ENCODE measurements at regions not wholly inside any gene's neighbourhood (a gene's known extent, or its start where the extent isn't known, plus 50 kb on each side); places are given as distances from the start of the nearest gene placed in this dataset.

- intact Hi-C loops (cut with micrococcal nuclease; ENCODE audit: unreplicated experiment): no loop called here
- ATAC-seq (no peak), DNase-seq (ENCODE audit: low read depth, low spot score) (no peak)
- no TSS peak for BruUV-seq (replicated peaks)
- Histone ChIP-seq H3K9me3 (ENCODE audit: control insufficient read depth, insufficient read depth, low read depth, low read length) (0 out of 2 replicates have a peak, but pooled peaks cover 4% of the 10 kb centered on the region), H3K4me3 (ENCODE audit: low read depth in 2 of 2, low read length in 2 of 2) (no peak overlapping the region), H3K36me3 (ENCODE audit: control insufficient read depth, insufficient read depth, low read length) (no peaks in the 10 kb centered on the region), H3K4me1 (ENCODE audit: control insufficient read depth, insufficient read depth, low read length) (no peaks in the 10 kb centered on the region), H3K27me3 (ENCODE audit: control insufficient read depth, insufficient read depth, low read length) (no peaks in the 10 kb centered on the region), H3K27ac (ENCODE audit: low read length) (no peak overlapping the region)
- in situ Hi-C loops (cut with HindIII; ENCODE audit: low pct_unique_long_range_greater_than_20kb, low sequenced_read_pairs): no loop called here
- TF ChIP-seq TCF7L2 (IDR thresholded peaks at IDR 0.05; ENCODE audit: low read depth, low read length): no peak
- no peak for TF ChIP-seq REST (IDR thresholded peaks at IDR 0.05; ENCODE audit: insufficient read depth in 1 of 2, low read depth in 2 of 2, low read length in 1 of 2)
- TF ChIP-seq SIN3A (IDR thresholded peaks at IDR 0.05; ENCODE audit: borderline replicate concordance, insufficient read depth, low read depth, low read length): no peak
- no peak for TF ChIP-seq CTCF (IDR thresholded peaks at IDR 0.05)
- CTCF ChIA-PET: no interaction called here
- POLR2A ChIA-PET: no interaction called here
These were observed 126.5 kb upstream of the MAN1A1 start for GRCh38 chr6:119476024-119476423.

- H3K4me3 ChIP-seq (ENCODE audit: low read depth in 2 of 2, low read length in 2 of 2): no peak overlapping the region
- ChIA-PET CTCF (no interaction called here), POLR2A (no interaction called here)
- no peak for TF ChIP-seq REST (IDR thresholded peaks at IDR 0.05; ENCODE audit: insufficient read depth in 1 of 2, low read depth in 2 of 2, low read length in 1 of 2)
- no peak for TF ChIP-seq POLR2AphosphoS5 (IDR thresholded peaks at IDR 0.05; ENCODE audit: low read depth, low read length)
- TF ChIP-seq TCF7L2 (IDR thresholded peaks at IDR 0.05; ENCODE audit: low read depth, low read length): no peak
- no peak for TF ChIP-seq CTCF (IDR thresholded peaks at IDR 0.05)
- TF ChIP-seq SIN3A (IDR thresholded peaks at IDR 0.05; ENCODE audit: borderline replicate concordance, insufficient read depth, low read depth, low read length): no peak
- no peaks in the 10 kb centered on the region for H3K4me1 ChIP-seq (ENCODE audit: control insufficient read depth, insufficient read depth, low read length)
- no peak for ATAC-seq
- no TSS peak for BruUV-seq (replicated peaks)
- H3K27ac ChIP-seq (ENCODE audit: low read length): no peak overlapping the region
- DNase-seq (ENCODE audit: low read depth, low spot score): no peak
- 0 out of 2 replicates have a peak, but pooled peaks cover 7% of the 10 kb centered on the region for H3K9me3 ChIP-seq (ENCODE audit: control insufficient read depth, insufficient read depth, low read depth, low read length)
- intact Hi-C loops (cut with micrococcal nuclease; ENCODE audit: unreplicated experiment) (no loop called here), in situ Hi-C loops (cut with HindIII; ENCODE audit: low pct_unique_long_range_greater_than_20kb, low sequenced_read_pairs) (no loop called here)
- no peaks in the 10 kb centered on the region for H3K36me3 ChIP-seq (ENCODE audit: control insufficient read depth, insufficient read depth, low read length)
- H3K27me3 ChIP-seq (ENCODE audit: control insufficient read depth, insufficient read depth, low read length): no peaks in the 10 kb centered on the region
These were observed 121.5 kb upstream of the MAN1A1 start for GRCh38 chr6:119470893-119471542.
